ENCODE measurements at regions not wholly inside any gene's neighbourhood (a gene's known extent, or its start where the extent isn't known, plus 50 kb on each side); places are given as distances from the start of the nearest gene placed in this dataset.

GRCh38 chr19:22527554-22527953, 105.4 kb upstream of the ZNF98 start:
- TF ChIP-seq, protein P1, sequence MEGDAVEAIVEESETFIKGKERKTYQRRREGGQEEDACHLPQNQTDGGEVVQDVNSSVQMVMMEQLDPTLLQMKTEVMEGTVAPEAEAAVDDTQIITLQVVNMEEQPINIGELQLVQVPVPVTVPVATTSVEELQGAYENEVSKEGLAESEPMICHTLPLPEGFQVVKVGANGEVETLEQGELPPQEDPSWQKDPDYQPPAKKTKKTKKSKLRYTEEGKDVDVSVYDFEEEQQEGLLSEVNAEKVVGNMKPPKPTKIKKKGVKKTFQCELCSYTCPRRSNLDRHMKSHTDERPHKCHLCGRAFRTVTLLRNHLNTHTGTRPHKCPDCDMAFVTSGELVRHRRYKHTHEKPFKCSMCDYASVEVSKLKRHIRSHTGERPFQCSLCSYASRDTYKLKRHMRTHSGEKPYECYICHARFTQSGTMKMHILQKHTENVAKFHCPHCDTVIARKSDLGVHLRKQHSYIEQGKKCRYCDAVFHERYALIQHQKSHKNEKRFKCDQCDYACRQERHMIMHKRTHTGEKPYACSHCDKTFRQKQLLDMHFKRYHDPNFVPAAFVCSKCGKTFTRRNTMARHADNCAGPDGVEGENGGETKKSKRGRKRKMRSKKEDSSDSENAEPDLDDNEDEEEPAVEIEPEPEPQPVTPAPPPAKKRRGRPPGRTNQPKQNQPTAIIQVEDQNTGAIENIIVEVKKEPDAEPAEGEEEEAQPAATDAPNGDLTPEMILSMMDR (conservative IDR thresholded peaks at IDR 0.05; ENCODE audit: low read length), result no peak
- TF ChIP-seq EZH2phosphoT487 (IDR thresholded peaks at IDR 0.05; ENCODE audit: borderline replicate concordance), result no peak
